ENCODE measurements at regions not wholly inside any gene's neighbourhood (a gene's known extent, or its start where the extent isn't known, plus 50 kb on each side); places are given as distances from the start of the nearest gene placed in this dataset.

GRCh38 chr6:103578115-103578514, 1281.6 kb downstream of the HACE1 start (continued):
- TF ChIP-seq MLLT1 (IDR thresholded peaks at IDR 0.05) = no peak
- TF ChIP-seq MEF2A (IDR thresholded peaks at IDR 0.05; ENCODE audit: insufficient read depth, low read depth, low read length) = no peak
- TF ChIP-seq MTA2 (IDR thresholded peaks at IDR 0.05; ENCODE audit: low read depth) = no peak
- TF ChIP-seq CREB1 (IDR thresholded peaks at IDR 0.05; ENCODE audit: low read depth) = no peak

- 13% methylated on average over 2 of the region's 2 CpGs for WGBS (ENCODE audit: insufficient coverage, insufficient replicate concordance, low lambda C conversion rate, missing lambda C conversion rate)
- CTCF ChIA-PET = no interaction called here
These were observed 1289.3 kb downstream of the HACE1 start for GRCh38 chr6:103570431-103570830.

More at GRCh38 chr6:103570431-103570830, 1289.3 kb downstream of the HACE1 start:
- H3K9ac ChIP-seq (ENCODE audit: control insufficient read depth, insufficient read depth, low read length) = no peak overlapping the region
- H3K4me3 ChIP-seq = no peak overlapping the region
- H3K4me2 ChIP-seq (ENCODE audit: control insufficient read depth, insufficient read depth) = no peak overlapping the region
- TF ChIP-seq FOS (IDR thresholded peaks at IDR 0.05; ENCODE audit: borderline replicate concordance, extremely low read depth, insufficient read length) (no peak), BRCA1 (IDR thresholded peaks at IDR 0.05; ENCODE audit: low read depth, low read length) (no peak), ZBTB33 (IDR thresholded peaks at IDR 0.05) (no peak)
- H3K4me1 ChIP-seq (ENCODE audit: control insufficient read depth, insufficient read depth, low read length) = no peaks in the 10 kb centered on the region
- ATAC-seq (no peak), FAIRE-seq (no peak), DNase-seq (ENCODE audit: low read depth, low spot score) (no peak)
- H2AFZ ChIP-seq (ENCODE audit: control insufficient read depth, low read depth, low read length) = no peak overlapping the region
- POLR2A ChIA-PET = no interaction called here
- no TSS peak for BruUV-seq (replicated peaks)
- SMC1A ChIA-PET (ENCODE audit: uncharacterized antibody, unreplicated experiment) = no interaction called here
- no peaks in the 10 kb centered on the region for H3K27me3 ChIP-seq (replicated peaks in 1 of 2; ENCODE audit: control insufficient read depth in 2 of 2, insufficient read depth in 2 of 2, low read length in 1 of 2)
- H3K9me3 ChIP-seq (replicated peaks; ENCODE audit: control insufficient read depth, insufficient read depth, low read length) = no peaks in the 10 kb centered on the region
- in situ Hi-C loops (cut with MboI) (no loop called here), intact Hi-C loops (cut with micrococcal nuclease; ENCODE audit: unreplicated experiment) (no loop called here)
- no peaks in the 10 kb centered on the region for H3K36me3 ChIP-seq (ENCODE audit: control insufficient read depth in 2 of 2, insufficient read depth in 2 of 2, low read length in 1 of 2)
- H4K20me1 ChIP-seq (ENCODE audit: control insufficient read depth, insufficient read depth) = no peaks in the 10 kb centered on the region
- RAD21 ChIA-PET (ENCODE audit: unreplicated experiment) = no interaction called here
- H3K27ac ChIP-seq (ENCODE audit: control insufficient read depth, insufficient read depth) = no peak overlapping the region
- no peaks in the 10 kb centered on the region for H3K79me2 ChIP-seq (ENCODE audit: control insufficient read depth, insufficient read depth, low read length)
